Caco-2 (cell line): ENCODE measurements at regions not wholly inside any gene's neighbourhood (a gene's known extent, or its start where the extent isn't known, plus 50 kb on each side); places are given as distances from the start of the nearest gene placed in this dataset.

Experiments used
- BruUV-seq: library from RNA; stranded (reverse); fragments of 400-500 nt; replicated peaks from 2 replicates; lab custom pipeline; 2021; lab: Mats Ljungman, UMichigan
- CTCF ChIA-PET: fragments of 300-600 bp; sonication (Branson Sonifier 250); formaldehyde crosslinking; loops from one replicate; lab custom pipeline; 2022; ENCODE audit warnings: antibody characterized with exemption; lab: Charles Lee
- POLR2A ChIA-PET: fragments of 300-600 bp; sonication (Branson Sonifier 250); formaldehyde crosslinking; loops from one replicate; lab custom pipeline; 2022; ENCODE audit warnings: antibody characterized with exemption; lab: Charles Lee
- DNase-seq, 2 experiments: peaks; one replicate each; pipeline versions ENCODE4 v3.0.0 to v3.0.0-alpha.2; 2020 to 2022
- H3K27me3 ChIP-seq: replicated peaks from 2 replicates; pipeline ENCODE4 v1.6.0; 2011; ENCODE audit warnings: low read length; ENCODE audit not compliant: control insufficient read depth, insufficient read depth
- H3K36me3 ChIP-seq: 2 replicates; pipeline ENCODE4 v1.5.1; 2011; ENCODE audit warnings: low read length; ENCODE audit not compliant: control insufficient read depth, insufficient read depth
- H3K4me1 ChIP-seq: fragments of 250-450 bp; sonication (Bioruptor Pico); 2 replicates; pipeline ENCODE4 v1.5.1; 2020; ENCODE audit warnings: mild to moderate bottlenecking
- H3K4me3 ChIP-seq: 2 replicates; pipeline ENCODE4 v1.5.1; 2011; ENCODE audit warnings: low read depth, mild to moderate bottlenecking, control low read depth, low read length
- H3K9me3 ChIP-seq: fragments of 250-450 bp; sonication (Bioruptor Pico); 2 replicates; pipeline ENCODE4 v1.5.1; 2020; ENCODE audit warnings: mild to moderate bottlenecking, moderate library complexity
- H3K27ac Mint-ChIP-seq: one replicate; pipeline ENCODE4 v1.8.0; 2022; ENCODE audit warnings: mixed read lengths; ENCODE audit not compliant: unreplicated experiment
- H3K27me3 Mint-ChIP-seq: one replicate; pipeline ENCODE4 v1.8.0; 2022; ENCODE audit warnings: mixed read lengths; ENCODE audit not compliant: insufficient read depth, unreplicated experiment
- H3K36me3 Mint-ChIP-seq: one replicate; pipeline ENCODE4 v1.8.0; 2022; ENCODE audit warnings: mild to moderate bottlenecking, mixed read lengths; ENCODE audit not compliant: insufficient read depth, unreplicated experiment
- H3K4me1 Mint-ChIP-seq: one replicate; pipeline ENCODE4 v1.8.0; 2022; ENCODE audit warnings: low read depth, mixed read lengths; ENCODE audit not compliant: unreplicated experiment
- H3K4me3 Mint-ChIP-seq: one replicate; pipeline ENCODE4 v1.8.0; 2022; ENCODE audit warnings: mild to moderate bottlenecking, moderate library complexity, mixed read lengths; ENCODE audit not compliant: unreplicated experiment
- H3K9me3 Mint-ChIP-seq: one replicate; pipeline ENCODE4 v1.8.0; 2022; ENCODE audit warnings: mixed read lengths; ENCODE audit not compliant: unreplicated experiment
- CTCF ChIP-seq, 2 experiments: fragments of 200-600 bp in 1 of 2; IDR thresholded peaks; 1 replicate in 1 of 2; 2 replicates in 1 of 2; pipeline versions ENCODE4 v1.5.1 to v1.8.0; 2011 to 2022; ENCODE audit warnings: antibody characterized with exemption in 1 of 2, control low read depth in 1 of 2, inconsistent platforms in 1 of 2, low read depth in 1 of 2, low read length in 1 of 2, mild to moderate bottlenecking in 1 of 2, moderate library complexity in 1 of 2; ENCODE audit not compliant: insufficient read depth in 1 of 2, severe bottlenecking in 1 of 2, unreplicated experiment in 1 of 2
- intact Hi-C: fragments of 100-400 bp; cut with micrococcal nuclease; formaldehyde crosslinking; loops from one replicate; pipeline ENCODE4 v1.10.0; 2022; ENCODE audit not compliant: unreplicated experiment

- Mint-ChIP-seq H3K9me3 (no peaks in the 10 kb centered on the region), H3K27me3 (peaks cover 8% of the 10 kb centered on the region), H3K36me3 (peaks cover 4% of the 10 kb centered on the region), H3K27ac (no peak overlapping the region), H3K4me3 (no peak overlapping the region), H3K4me1 (no peaks in the 10 kb centered on the region)
- H3K27me3 ChIP-seq, result no peaks in the 10 kb centered on the region; the same call in 1 of the 2 replicates
- POLR2A ChIA-PET, result no interaction called here
- no peak for TF ChIP-seq CTCF (IDR thresholded peaks at IDR 0.05; ENCODE audit: insufficient read depth in 1 of 2, low read depth in 1 of 2, low read length in 1 of 2, severe bottlenecking in 1 of 2, unreplicated experiment in 1 of 2)
- H3K9me3 ChIP-seq, result no peaks in the 10 kb centered on the region
- DNase-seq, result no peak
- no peaks in the 10 kb centered on the region for H3K4me1 ChIP-seq
- intact Hi-C loops, result loop anchor here (10.0 kb wide), 1 partner anchor 101 kb away; no protein-coding TSS in a partner anchor
- no peaks in the 10 kb centered on the region for H3K36me3 ChIP-seq
- CTCF ChIA-PET, result no interaction called here
- no TSS peak for BruUV-seq
- no peak overlapping the region for H3K4me3 ChIP-seq
Observed at GRCh38 chr18:22603902-22604301, 186.2 kb upstream of the CTAGE1 start.

- TF ChIP-seq CTCF (IDR thresholded peaks at IDR 0.05; ENCODE audit: insufficient read depth in 1 of 2, low read depth in 1 of 2, low read length in 1 of 2, severe bottlenecking in 1 of 2, unreplicated experiment in 1 of 2), result no peak
- H3K27ac Mint-ChIP-seq, result no peak overlapping the region
- CTCF ChIA-PET, result no interaction called here
- no peaks in the 10 kb centered on the region for H3K9me3 ChIP-seq
- H3K4me1 Mint-ChIP-seq, result no peaks in the 10 kb centered on the region
- no peaks in the 10 kb centered on the region for H3K36me3 Mint-ChIP-seq
- H3K9me3 Mint-ChIP-seq, result no peaks in the 10 kb centered on the region
- no peaks in the 10 kb centered on the region for H3K36me3 ChIP-seq
- peaks cover 2% of the 10 kb centered on the region for H3K27me3 Mint-ChIP-seq
- no TSS peak for BruUV-seq
- no peak overlapping the region for H3K4me3 ChIP-seq
- no peaks in the 10 kb centered on the region for H3K4me1 ChIP-seq
- no peaks in the 10 kb centered on the region; the same call in 1 of the 2 replicates for H3K27me3 ChIP-seq
- intact Hi-C loops, result loop anchor here (10.0 kb wide), 1 partner anchor 100 kb away; no protein-coding TSS in a partner anchor
- POLR2A ChIA-PET, result no interaction called here
- no peak overlapping the region for H3K4me3 Mint-ChIP-seq
- DNase-seq, result no peak
Observed at GRCh38 chr18:22604390-22604985, 186.8 kb upstream of the CTAGE1 start.

- ChIA-PET POLR2A (no interaction called here), CTCF (no interaction called here)
- no peaks in the 10 kb centered on the region for H3K36me3 Mint-ChIP-seq
- intact Hi-C loops, result loop anchor here (10.0 kb wide), 1 partner anchor 100 kb away; no protein-coding TSS in a partner anchor
- H3K9me3 Mint-ChIP-seq, result no peaks in the 10 kb centered on the region
- no peak overlapping the region for H3K4me3 Mint-ChIP-seq
- H3K27me3 Mint-ChIP-seq, result peaks cover 2% of the 10 kb centered on the region
- TF ChIP-seq CTCF (IDR thresholded peaks at IDR 0.05; ENCODE audit: insufficient read depth in 1 of 2, low read depth in 1 of 2, low read length in 1 of 2, severe bottlenecking in 1 of 2, unreplicated experiment in 1 of 2), result no peak
- no peaks in the 10 kb centered on the region for H3K4me1 Mint-ChIP-seq
- no peak overlapping the region for H3K4me3 ChIP-seq
- no peaks in the 10 kb centered on the region for H3K9me3 ChIP-seq
- DNase-seq, result no peak
- no peaks in the 10 kb centered on the region for H3K4me1 ChIP-seq
- H3K36me3 ChIP-seq, result no peaks in the 10 kb centered on the region
- H3K27me3 ChIP-seq, result no peaks in the 10 kb centered on the region; the same call in 1 of the 2 replicates
- BruUV-seq, result no TSS peak
- H3K27ac Mint-ChIP-seq, result no peak overlapping the region
Observed at GRCh38 chr18:22604986-22605421, 187.3 kb upstream of the CTAGE1 start.
